ENCODE measurements at regions not wholly inside any gene's neighbourhood (a gene's known extent, or its start where the extent isn't known, plus 50 kb on each side); places are given as distances from the start of the nearest gene placed in this dataset.

DNA sequence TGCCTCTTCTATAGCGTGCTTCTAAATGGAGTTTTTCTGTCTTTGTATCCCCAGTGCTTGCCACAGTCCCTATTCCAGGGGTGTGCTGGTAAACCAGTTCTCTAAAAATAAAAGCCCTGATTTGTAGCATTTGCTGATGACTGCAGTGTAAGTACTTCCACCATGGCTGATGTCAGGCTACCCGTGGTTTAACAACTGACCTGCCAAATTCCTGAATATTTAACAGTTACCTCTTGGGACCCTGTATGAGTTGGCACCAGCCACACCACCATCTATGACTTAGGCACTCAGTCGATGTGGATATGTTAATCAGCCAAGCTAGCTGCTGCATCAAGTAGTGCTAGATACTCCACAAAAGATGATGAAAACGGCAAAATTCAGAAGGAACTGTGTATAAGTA, 94.0 kb upstream of the MTNR1B start:
- DNase-seq (no peak), ATAC-seq (no peak)

DNA sequence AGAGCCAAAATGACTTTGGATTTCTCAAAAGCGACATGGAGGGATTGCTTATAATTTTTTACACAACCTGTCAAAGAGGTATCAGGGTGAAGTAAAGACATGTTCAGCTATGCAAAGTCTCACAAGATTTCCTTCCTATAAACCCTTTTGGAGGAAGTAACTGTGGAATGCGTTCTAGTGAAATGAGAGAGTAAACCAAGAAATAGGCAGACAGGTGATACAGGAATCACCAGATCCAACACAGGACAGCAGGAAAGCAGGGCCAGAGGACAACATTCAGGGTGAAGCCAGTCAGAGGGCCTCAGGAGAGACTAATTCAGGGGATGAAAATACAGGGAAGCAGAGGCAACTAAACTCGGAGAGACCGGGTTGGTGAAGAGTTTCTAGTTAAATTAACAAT, 90.4 kb upstream of the MTNR1B start:
- DNase-seq = no peak
- ATAC-seq = no peak

DNA sequence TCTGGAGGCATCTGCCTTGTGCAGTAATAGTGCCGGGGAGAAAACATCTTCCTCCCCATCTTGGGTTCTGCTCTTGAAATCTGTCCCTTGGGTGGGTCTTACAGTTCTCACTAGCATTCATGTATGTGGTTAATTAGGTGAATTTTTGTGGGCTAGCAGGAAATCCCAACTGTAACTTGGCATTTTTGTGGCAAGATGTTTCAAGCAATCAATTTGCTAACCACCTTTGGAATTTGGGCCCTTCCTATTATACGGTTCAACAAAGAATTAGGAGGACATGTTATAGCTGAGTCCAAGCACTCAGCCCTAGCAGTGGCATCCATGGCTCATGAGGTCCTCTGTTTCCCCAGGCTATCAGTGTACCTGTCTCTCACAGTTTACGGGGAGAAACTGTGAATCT, 89.1 kb upstream of the MTNR1B start:
- ATAC-seq (no peak), DNase-seq (no peak)

DNA sequence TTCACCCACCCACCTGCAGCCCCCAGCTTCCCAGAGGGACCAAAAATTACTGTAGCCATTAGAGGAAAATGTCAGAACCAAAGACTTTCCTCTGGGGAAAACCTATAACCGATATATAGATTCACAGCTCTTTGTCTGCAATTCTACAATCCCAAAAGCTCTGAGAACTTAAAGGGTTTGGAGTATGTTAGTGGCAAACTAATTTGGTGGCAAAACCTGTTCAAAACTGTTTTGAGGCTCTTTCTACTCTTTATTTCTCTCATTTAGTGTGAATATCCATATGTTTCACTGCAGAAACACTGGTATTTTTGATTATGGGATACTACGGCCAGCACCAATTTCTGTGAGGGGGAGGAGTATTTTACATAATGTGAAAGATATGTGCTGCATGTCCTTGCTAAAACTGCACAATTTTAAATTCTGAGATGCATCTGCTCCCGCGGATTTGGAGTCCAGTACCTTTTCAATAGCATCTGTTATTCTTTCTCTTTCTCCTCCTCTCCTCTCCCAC, 87.5 kb upstream of the MTNR1B start:
- ATAC-seq (no peak), DNase-seq (no peak)

DNA sequence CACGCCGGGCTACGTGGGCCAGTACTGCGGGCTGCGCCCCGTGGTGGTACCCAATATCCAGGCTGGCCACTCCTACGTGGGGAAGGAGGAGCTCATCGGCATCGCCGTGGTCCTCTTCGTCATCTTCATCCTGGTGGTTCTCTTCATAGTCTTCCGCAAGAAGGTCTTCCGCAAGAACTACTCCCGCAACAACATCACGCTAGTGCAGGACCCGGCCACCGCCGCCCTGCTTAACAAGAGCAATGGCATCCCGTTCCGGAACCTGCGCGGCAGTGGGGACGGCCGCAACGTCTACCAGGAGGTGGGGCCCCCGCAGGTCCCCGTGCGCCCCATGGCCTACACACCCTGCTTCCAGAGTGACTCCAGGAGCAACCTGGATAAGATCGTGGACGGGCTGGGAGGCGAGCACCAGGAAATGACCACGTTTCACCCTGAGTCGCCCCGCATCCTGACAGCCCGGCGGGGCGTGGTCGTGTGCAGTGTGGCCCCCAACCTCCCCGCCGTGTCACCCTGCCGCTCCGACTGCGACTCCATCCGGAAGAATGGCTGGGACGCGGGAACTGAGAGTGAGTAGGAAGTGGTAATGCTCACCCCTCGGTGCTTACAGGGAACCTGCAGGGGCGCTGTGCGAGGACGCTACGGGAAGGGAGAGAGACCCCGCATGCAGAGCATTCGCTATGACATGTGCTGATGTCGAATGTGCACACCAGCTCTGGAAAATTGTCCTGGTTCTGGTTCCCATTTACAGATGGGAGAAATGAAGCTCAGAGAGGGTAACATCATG, 86.4 kb upstream of the MTNR1B start:
- DNase-seq (no peak), ATAC-seq (no peak)

DNA sequence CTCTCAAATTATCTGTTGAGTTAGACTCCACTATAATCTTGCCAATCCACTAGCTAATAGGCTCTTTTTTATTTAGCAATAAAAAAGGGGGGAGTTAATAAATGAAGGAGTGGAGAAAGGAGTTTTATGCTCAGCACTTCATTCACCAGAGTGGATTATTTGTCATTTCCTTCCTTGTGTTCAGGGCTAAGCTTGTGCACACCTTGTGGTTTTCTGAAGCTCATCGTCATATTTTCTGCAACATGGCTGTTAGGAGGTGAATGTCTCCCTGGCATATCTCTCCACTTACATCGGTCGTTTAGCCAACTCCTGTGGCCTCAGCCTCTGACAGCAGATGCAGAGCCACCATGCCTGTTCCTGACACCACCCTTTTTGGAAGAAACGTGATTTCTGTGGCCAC, 83.9 kb upstream of the MTNR1B start:
- DNase-seq (no peak), ATAC-seq (no peak)

DNA sequence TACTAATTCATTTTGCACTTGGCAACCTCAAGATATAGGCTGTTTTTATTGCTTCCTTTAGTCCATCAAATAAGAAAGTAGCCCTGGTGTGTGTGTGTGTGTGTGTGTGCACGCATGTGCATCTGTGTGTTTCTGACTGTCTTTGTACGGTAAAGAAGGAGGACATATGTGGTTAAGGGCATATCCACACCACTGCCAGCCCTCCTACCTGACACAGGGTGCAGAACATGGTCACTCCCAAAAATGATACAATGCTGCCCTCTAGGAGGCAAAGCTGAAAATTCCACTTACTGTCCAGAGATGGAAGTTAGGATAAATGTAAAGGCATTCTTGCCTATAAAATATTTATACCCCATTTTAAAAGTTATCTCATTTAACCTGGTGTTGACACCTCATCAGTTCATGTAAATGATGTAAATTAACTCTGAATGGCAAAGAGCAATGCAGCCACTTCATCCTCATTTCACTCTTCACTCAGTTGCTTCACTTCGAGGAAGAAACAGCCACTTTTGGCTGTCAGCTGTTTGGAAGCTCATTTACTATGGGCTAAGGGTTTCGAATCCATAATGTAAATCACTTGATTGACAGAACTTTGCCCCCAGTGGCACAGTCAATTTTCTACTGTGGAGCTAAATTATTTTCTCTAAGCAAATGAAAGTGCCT, 83.1 kb upstream of the MTNR1B start:
- peak; percentile 52 for ATAC-seq
- DNase-seq = peak; percentile 7

DNA sequence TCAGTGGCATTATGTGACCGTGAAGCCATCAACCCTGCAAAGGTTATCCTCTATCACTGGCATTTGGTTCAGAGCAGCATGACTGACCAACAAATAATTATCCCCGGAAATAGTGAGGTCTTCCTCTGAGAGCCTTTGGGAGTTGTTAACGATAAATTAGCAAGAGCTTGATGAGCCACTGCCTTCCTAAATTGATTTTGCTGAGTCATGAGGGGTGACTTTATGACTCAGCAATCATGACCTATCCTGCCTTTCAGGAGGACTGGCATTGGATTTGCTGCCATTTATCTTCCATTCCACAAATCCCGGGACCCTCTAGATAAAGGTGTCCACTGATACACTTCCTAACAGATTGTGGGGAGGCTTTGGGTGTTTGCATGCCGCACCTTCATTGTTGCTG, 80.8 kb upstream of the MTNR1B start:
- ATAC-seq = no peak
- DNase-seq = no peak

DNA sequence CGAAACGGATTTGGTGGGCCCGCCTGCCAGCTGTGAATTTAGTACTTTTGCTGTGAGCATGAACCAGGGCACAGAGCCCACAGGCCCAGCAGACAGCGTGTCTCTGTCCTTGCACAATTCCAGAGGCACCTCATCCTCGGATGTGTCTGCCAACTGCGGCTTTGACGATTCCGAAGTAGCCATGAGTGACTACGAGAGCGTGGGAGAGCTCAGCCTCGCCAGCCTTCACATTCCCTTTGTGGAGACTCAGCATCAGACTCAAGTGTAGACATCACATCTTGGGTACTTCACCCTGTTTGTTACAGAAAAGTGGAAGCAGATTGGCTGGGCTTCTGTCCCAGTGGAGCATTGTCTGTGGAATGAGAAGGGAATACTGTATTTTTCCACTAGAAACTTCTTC, 78.6 kb upstream of the MTNR1B start:
- ATAC-seq (no peak), DNase-seq (no peak)

DNA sequence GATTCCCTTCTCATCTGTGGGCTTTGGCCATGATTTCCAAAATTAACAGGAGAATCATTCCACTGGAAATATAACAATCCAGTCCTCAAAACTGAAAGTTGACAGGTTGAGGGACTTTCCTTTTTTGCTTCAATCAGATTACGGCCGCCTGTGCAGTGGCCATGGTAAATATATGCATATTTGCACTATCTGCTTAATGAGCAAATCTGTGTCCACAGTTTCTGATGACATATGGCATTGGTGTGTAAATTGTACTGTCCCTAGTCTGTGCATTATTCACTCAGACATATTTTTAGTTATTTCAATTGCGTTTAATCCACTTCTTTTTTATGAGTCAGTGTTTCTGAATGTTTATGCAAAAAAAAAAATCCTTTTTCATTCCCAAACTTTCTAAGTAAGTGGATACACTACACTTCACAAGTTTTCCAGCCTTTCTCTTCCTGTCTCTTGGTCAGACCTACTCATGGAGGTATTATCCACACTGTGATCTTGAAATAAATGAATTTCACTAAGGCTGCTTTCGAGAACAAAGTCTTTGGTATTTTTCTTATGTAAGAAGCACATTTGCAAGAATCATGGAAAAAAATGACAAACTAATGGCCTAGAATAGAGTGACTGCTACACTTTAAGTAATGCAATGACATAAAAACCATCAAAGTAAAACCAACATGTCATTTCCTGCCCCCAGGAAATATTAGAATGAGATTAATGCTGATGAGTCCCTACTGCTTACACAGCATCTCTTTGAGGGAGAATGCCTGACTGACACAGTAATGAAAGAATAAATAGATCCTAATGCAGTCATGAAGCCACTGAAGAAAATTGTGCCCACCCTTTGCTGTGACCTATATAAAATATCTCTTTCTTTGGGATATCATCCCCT, 76.4 kb upstream of the MTNR1B start:
- DNase-seq (no peak), ATAC-seq (no peak)

DNA sequence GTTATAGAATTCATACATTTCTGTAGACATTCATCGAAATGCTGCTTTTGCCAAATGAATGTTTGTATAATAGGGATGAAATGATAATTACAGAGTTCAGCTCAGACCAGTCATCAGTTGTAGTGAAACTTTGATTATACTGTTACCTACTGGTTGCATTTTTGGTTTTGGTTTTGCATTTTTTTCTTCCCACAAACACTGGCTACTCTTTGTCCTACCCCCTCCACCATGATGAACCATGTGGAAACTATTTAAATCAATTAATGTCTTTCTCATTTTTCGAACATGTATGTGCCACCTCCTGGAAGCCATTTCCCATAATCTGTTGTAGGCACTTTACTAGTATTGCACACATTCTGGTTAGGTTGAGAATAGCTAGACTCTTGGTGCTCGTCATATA, 75.3 kb upstream of the MTNR1B start:
- no peak for DNase-seq

DNA sequence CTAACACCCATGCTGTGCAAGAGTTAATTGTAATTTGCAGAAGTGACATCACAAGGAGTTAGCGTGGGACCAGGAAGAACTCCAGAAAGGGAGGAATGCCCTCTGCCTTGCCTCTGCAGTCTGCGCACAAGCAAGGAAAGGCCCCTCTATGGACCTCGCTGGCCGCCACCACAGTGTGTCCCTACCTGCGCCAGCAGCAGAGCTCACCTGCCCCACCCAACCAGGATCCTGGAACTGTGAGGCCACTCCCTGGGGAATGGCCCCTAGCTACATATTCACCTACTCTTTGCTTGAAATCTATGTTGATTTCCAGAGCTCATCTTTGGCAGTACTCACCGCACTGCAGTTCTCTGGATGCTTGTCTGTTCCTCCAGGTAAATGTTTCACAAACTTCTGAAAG, 72.0 kb upstream of the MTNR1B start:
- DNase-seq = no peak
- ATAC-seq = no peak

More for the DNA sequence above, 75.3 kb upstream of the MTNR1B start:
- no peak for ATAC-seq

DNA sequence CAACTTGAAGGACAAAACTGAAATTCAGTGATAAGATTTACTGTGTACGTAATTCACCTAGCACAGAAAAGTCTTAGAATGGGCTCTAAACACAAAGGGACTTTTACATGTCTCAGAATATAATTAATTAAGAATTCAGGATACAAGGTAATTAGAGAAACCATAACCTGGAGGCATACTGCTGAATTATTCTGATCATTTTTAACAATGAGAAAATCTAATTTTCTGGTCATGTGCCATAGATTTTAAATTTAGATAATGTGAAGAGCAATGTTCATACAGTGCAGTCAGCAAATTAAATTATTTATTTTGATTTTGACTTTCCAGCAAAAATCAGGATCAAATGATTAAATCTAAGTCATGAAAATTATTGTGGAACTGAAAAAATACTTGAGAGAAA, 67.0 kb upstream of the MTNR1B start:
- DNase-seq (no peak), ATAC-seq (no peak)

DNA sequence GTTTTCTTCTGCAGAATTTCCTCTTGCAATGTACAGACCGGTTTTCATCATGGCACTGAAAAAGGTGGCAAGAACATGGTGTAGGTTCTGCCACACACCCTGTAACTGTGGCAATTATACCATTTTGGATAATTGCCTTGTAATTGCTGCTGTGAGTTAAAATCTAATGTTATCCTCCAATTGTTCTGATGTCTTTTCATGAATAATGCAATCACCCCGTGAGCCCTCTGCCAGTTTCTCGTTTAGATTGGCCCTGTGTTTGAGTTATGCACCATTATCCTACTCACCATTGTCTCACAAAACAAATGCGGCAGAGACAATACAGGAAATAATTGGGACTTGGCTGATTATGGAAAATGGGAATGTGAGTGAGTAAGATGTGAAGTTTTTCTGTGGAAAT, 61.8 kb upstream of the MTNR1B start:
- DNase-seq (no peak), ATAC-seq (no peak)

DNA sequence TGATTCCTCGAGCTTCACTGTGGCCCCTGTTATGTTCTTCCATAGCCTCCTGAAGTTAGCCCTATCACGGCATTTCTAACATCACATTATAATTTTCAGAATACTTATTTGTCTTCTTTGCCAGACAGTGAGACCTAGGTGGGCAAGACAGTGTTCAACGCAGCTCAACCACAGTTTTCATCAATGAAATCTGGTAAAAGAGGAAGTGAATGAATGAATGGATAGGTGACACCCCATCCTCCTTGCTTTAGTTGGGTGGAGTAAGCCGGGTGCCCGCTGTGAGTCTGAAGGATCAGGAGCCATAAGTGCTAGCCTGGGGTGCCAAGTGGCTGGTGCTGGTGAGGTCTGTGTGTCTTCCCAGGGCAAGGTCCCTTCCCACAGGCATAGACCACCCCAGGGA, 60.2 kb upstream of the MTNR1B start:
- ATAC-seq = no peak
- DNase-seq = no peak

DNA sequence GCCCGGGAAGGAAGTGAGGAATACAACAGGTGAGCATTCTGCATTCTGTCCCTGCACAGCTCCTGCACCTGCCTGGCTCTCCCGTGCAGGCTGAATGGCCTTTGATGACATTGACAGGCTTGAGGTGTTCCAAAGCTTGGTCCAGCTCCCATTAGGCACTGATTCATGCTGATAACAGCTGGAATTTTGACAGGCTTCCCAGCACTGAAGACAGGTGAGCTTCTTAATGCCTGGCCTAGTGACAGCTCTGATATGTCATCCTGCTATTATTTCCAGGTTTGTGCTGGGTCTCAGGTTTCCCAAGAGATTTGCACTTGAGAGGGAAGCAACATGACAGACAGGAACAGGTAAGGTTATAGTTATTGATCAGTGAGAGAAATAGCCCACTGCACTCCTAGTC, 58.0 kb upstream of the MTNR1B start:
- ATAC-seq = no peak
- no peak for DNase-seq

DNA sequence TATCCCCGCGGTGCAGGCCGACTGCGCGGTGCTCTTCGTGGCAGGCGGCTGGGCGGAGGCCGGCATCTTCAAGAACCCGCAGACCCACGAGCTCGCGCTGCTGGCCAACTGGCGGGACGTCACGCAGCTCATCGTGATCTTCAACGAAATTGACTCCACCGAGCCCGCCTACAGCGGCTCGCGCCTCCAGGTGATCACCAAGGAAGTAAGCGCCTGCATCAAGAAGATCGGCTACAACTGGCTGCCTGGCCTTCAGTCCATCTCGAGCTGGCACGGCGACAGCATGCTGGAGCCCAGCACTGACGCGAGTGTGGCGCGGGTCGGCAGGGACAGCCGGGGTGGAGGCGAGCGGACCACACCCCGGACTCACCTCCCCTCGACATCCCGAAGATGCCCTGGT, 53.9 kb upstream of the MTNR1B start:
- DNase-seq (no peak), ATAC-seq (no peak)

DNA sequence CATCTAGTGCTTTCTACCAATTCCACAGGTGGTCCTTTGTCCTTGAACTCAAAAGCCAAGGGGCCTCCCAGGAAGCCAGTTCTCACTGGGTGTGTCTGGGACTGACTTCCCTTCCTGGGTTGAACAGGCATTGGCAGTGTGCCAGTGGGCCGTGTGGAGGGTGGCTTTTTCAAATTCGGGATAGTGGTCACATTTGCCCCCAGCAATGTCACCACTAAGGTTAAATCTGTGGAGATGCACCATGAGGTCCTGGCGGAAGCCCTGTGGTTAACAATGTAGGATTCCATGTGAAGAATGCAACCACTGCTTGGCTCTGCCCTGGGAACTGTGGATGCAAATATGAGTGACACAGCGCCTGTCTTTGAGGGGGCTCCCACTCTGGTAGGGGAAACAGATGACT, 53.2 kb upstream of the MTNR1B start:
- ATAC-seq (no peak), DNase-seq (no peak)

DNA sequence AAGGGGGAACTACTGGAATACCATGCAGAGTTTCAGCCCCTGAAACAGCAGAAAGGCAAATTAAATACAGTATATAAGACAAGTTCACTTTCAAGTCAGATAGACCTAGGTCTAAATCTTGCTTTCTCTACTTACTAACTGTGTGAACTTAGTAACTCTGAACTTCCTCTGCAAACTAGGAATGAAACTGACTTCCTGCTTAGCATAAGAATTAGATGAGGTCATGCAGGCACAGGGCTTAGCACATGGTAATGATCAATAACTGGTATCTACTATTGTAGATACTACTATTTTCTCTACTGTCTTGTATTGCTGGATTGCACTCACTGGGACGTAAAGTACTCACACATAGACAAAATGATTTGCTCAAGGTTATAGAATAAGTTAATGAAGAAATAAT, 51.5 kb upstream of the MTNR1B start:
- DNase-seq = no peak

DNA sequence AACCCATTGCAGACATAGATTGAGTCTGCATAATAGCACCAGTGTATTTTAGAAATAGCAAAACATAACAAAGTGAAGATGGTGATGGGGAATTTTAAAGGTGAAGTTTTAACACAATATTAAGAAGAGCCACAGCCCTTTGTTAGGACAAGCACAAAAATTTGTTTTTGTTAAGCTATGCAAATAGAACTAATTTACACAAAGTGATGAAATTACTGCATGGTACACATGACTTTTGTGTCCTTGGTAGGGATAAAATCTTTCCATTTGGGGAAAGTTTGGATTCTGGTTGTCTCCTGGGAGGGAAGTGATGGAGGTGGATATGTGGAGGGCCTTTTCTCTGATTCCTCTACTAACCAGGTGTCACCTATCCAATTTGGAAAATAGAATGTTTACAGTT, 50.4 kb upstream of the MTNR1B start:
- DNase-seq (no peak), ATAC-seq (no peak)

More for the DNA sequence above, 51.5 kb upstream of the MTNR1B start:
- ATAC-seq = no peak
